ENCODE measurements at regions not wholly inside any gene's neighbourhood (a gene's known extent, or its start where the extent isn't known, plus 50 kb on each side); places are given as distances from the start of the nearest gene placed in this dataset.

- H3K27me3 Mint-ChIP-seq (ENCODE audit: low read depth in 3 of 3): peaks cover 20 to 25% (median 24%) of the 10 kb centered on the region in 3 donors
Observed at GRCh38 chr9:126144603-126145456, 181.8 kb upstream of the MVB12B start.

DNA sequence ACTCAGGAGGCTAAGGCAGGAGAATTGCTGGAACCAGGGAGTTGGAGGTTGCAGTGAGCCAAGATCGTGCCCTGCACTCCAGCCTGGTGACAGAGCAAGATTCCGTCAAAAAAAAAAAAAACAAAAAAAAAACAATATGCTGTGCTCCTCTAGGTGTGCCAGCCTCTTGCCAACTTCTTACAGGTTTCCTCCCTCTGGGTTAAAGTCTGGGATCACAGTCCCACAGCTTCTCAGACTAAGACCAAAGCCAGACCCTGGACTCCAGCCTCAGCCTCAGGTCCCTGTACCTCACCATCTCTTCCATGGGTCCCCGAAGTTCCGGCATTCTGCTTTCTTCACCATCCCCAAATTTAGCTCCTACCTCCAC is 180.8 kb upstream of the MVB12B start:
- H3K4me1 Mint-ChIP-seq: peaks cover 6% of the 10 kb centered on the region
- TF ChIP-seq CTCF (IDR thresholded peaks at IDR 0.05): no peak
- WGBS (ENCODE audit: insufficient coverage): 83% methylated on average over 3 of the region's 4 CpGs
- no peak overlapping the region for H3K4me3 ChIP-seq (replicated peaks in 1 of 3; ENCODE audit: low read depth in 2 of 3, low read length in 3 of 3)
- H2AFZ ChIP-seq (ENCODE audit: insufficient read depth, low read depth, low read length, poor library complexity, severe bottlenecking): no peak overlapping the region
- H3K27ac ChIP-seq (ENCODE audit: low read depth in 1 of 2, low read length in 2 of 2): no peak overlapping the region
- no peaks in the 10 kb centered on the region for H3K36me3 ChIP-seq (replicated peaks in 1 of 2; ENCODE audit: control insufficient read depth in 1 of 2, insufficient read depth in 2 of 2, low read length in 2 of 2)
- H3K79me2 ChIP-seq (ENCODE audit: insufficient read depth, low read length): no peaks in the 10 kb centered on the region
- H3K4me3 Mint-ChIP-seq: no peak overlapping the region
- H4K20me1 ChIP-seq (ENCODE audit: insufficient read depth, low read length): no peaks in the 10 kb centered on the region
- peaks cover 3 to 7% of the 10 kb centered on the region in 2 donors for H3K27me3 ChIP-seq (ENCODE audit: control insufficient read depth in 2 of 2, insufficient read depth in 2 of 2, low read length in 2 of 2)
- H3K27me3 Mint-ChIP-seq (ENCODE audit: low read depth in 3 of 3): peaks cover 22 to 25% (median 24%) of the 10 kb centered on the region in 3 donors
- H3K27ac Mint-ChIP-seq: no peak overlapping the region
- no peak overlapping the region for H3K4me2 ChIP-seq (replicated peaks; ENCODE audit: extremely low read depth, low read length, poor library complexity, severe bottlenecking)
- no peaks in the 10 kb centered on the region for H3K4me1 ChIP-seq (ENCODE audit: control insufficient read depth in 1 of 2, insufficient read depth in 2 of 2, low read length in 2 of 2)
- DNase-seq: no peak
- no peaks in the 10 kb centered on the region for H3K36me3 Mint-ChIP-seq
- H3K9ac ChIP-seq (ENCODE audit: insufficient read depth, low read length, poor library complexity, severe bottlenecking): no peak overlapping the region
- peaks cover 0 to 10% (median 3%) of the 10 kb centered on the region in 7 donors for H3K9me3 Mint-ChIP-seq
- intact Hi-C loops (cut with micrococcal nuclease): no loop called here
- H3K9me3 ChIP-seq (replicated peaks in 1 of 2; ENCODE audit: control insufficient read depth in 1 of 2, insufficient read depth in 1 of 2, low read length in 2 of 2): peaks cover 0 to 4% of the 10 kb centered on the region in 2 donors

More at GRCh38 chr9:126144603-126145456, 181.8 kb upstream of the MVB12B start:
- intact Hi-C loops (cut with micrococcal nuclease): no loop called here
- Mint-ChIP-seq H3K27ac (no peak overlapping the region), H3K4me1 (peaks cover 6% of the 10 kb centered on the region), H3K36me3 (no peaks in the 10 kb centered on the region), H3K9me3 (peaks cover 2 to 10% (median 6%) of the 10 kb centered on the region in 7 donors), H3K4me3 (no peak overlapping the region)
- no peak overlapping the region for H2AFZ ChIP-seq (ENCODE audit: insufficient read depth, low read depth, low read length, poor library complexity, severe bottlenecking)
- no peaks in the 10 kb centered on the region for H3K79me2 ChIP-seq (ENCODE audit: insufficient read depth, low read length)
- 94% methylated on average over 10 of the region's 11 CpGs for WGBS (ENCODE audit: insufficient coverage)
- no peaks in the 10 kb centered on the region for H3K4me1 ChIP-seq (ENCODE audit: control insufficient read depth in 1 of 2, insufficient read depth in 2 of 2, low read length in 2 of 2)
- no peak for DNase-seq
- H3K9me3 ChIP-seq (replicated peaks in 1 of 2; ENCODE audit: control insufficient read depth in 1 of 2, insufficient read depth in 1 of 2, low read length in 2 of 2): peaks cover 0 to 4% of the 10 kb centered on the region in 2 donors
- no peak overlapping the region for H3K9ac ChIP-seq (ENCODE audit: insufficient read depth, low read length, poor library complexity, severe bottlenecking)
- no peaks in the 10 kb centered on the region for H4K20me1 ChIP-seq (ENCODE audit: insufficient read depth, low read length)
- no peaks in the 10 kb centered on the region for H3K36me3 ChIP-seq (replicated peaks in 1 of 2; ENCODE audit: control insufficient read depth in 1 of 2, insufficient read depth in 2 of 2, low read length in 2 of 2)
- no peak overlapping the region for H3K4me3 ChIP-seq (replicated peaks in 1 of 3; ENCODE audit: low read depth in 2 of 3, low read length in 3 of 3)
- H3K27ac ChIP-seq (ENCODE audit: low read depth in 1 of 2, low read length in 2 of 2): no peak overlapping the region
- no peak for TF ChIP-seq CTCF (IDR thresholded peaks at IDR 0.05)
- H3K27me3 ChIP-seq (ENCODE audit: control insufficient read depth in 2 of 2, insufficient read depth in 2 of 2, low read length in 2 of 2): peaks cover 3 to 7% of the 10 kb centered on the region in 2 donors
- H3K4me2 ChIP-seq (replicated peaks; ENCODE audit: extremely low read depth, low read length, poor library complexity, severe bottlenecking): no peak overlapping the region

Measured in CD14-positive monocyte (primary cell).